NCI-H1417 (cell line): ENCODE measurements at regions not wholly inside any gene's neighbourhood (a gene's known extent, or its start where the extent isn't known, plus 50 kb on each side); places are given as distances from the start of the nearest gene placed in this dataset.
"Not testable (repeated sequence)": the region's sequence is repeated elsewhere in the genome, so short reads cannot be mapped to it uniquely, and the experiment has no call there.

Experiments used
- DNase-seq, 3 experiments: peaks; one replicate each; lab custom pipeline; 2025; lab: John Stamatoyannopoulos, UW

DNA sequence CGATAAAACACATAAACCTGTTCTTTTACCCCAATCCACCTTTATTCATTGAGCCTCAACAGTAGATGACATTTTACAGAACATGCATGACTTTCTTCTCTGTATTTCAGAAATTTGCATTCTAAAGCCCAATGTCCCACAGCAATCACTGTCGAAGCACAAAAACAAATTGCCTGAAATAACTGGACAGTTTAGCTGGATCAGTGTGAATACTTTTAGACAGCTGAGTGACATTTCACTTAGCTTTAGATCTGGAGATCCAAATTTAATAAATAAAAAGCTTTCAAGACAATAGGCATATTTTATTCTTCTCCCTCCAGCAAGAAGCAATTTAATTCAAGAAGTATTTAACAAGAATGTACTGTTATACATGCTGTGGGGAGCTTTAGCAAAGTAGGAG, 109.1 kb upstream of the FSCB start:
- no peak for DNase-seq

DNA sequence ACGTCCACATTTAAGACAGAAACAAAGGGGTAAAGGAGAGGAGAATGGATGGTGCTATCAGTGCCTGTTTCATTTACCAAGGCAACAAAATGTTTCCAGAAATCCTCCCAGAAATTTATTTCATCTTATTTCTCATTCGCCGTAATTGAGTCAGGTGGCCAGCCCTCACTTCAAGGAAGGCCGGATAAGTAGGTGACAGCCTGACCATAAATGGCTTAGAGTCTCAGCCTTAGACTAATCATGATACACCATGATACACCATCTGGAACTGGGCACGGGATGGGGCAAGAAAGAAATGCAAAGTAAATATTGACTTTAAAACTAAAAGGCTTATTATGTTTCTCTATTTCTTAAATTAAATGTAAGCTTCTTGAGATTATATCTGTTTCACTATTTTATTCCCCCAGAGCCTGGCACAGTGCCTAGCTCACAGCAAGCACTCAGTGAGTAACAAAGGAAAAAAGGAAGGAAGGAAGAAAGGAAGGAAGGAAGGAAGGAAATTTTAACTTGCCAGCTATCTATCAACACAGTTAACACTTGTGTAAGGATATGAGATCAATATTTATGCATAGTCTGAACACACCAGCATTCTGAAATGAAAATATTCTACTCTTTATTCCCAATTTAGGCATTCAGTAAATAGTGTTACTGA, 106.1 kb upstream of the FSCB start:
- DNase-seq: peak in 1 of 3 experiments; percentile 11

DNA sequence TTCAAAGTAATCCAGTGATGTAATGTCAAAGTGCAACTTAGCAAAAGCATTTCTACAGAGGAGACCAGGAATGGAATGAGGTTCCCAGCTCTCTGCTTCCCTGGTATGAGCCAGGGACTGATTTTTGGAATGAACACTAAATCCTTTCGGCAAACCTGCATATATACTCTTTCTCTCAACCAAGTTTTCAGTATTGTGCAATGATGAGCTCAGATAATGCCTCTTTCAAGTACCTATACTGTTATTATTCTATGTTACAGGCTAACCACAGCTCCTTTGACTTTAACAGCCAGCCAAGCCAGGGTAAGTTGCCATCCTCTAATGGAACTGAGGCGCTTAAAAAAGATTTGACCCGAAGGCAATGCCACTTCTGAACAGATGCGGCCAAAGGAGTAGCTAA, 104.9 kb upstream of the FSCB start:
- DNase-seq: peak in 1 of 3 experiments; percentile 71

DNA sequence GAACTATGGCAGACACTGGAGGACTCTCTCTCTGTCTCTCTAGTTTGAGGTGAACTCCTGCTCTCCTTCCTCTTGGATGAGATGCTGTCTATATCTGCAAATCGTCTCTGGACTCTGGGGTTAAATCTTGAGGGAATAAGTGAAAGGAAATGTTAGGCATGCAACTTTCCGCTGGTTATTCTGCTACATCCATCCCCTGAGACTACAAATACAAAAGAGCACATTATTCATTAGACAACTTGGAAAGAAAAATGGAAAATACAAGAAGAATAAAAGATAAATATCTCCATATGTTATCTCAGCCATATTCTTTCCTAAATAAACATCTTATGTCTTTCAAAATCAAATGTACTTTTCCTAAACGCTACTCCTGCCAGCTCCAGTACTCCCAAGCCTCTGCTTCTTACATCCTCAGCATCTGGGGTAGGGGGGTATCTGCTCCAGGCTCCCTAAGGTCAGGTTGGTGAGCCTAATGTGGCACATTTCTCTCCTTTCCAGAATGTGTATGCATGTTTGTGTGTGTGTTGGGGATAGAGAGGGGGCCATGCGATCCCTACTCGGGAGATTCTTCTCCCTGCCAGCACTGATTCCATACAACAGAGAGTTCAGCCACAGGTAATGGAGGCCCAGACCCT, 102.9 kb upstream of the FSCB start:
- DNase-seq: no peak

GRCh38 chr14:44609201-44609600, 102.1 kb upstream of the FSCB start:
- DNase-seq: no peak

- DNase-seq: no peak
Measured at GRCh38 chr14:44607701-44608100, 100.6 kb upstream of the FSCB start.

DNA sequence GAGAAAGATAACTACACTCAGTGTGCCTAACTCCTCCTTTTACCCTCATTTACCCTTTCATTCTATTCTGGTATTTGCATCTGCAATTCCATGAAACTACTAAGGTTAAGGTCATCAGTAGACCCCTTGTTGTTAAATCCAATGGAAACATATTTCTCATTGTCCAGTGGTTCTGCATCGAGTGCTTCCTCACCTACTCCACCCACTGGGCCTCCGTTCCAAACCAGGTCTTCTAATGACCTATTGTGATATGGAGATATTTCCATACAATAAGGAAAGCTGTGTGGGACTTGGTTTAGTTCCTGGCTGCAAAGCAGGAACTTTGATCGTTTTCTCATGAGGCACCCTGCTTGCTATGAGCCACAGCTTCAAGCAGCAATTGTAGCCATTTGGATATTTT, 99.5 kb upstream of the FSCB start:
- no peak for DNase-seq

DNA sequence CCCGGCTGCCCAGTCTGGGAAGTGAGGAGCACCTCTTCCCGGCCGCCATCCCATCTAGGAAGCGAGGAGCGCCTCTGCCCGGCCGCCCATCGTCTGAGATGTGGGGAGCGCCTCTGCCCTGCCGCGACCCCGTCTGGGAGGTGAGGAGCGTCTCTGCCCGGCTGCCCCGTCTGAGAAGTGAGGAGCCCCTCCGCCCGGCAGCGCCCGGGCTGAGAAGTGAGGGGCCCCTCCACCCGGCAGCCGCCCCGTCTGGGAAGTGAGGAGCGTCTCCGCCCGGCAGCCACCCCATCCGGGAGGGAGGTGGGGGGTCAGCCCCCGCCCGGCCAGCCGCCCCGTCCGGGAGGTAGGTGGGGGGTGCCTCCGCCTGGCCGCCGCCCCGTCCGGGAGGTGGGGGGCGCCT, 94.2 kb upstream of the FSCB start:
- DNase-seq: not testable (repeated sequence)

DNA sequence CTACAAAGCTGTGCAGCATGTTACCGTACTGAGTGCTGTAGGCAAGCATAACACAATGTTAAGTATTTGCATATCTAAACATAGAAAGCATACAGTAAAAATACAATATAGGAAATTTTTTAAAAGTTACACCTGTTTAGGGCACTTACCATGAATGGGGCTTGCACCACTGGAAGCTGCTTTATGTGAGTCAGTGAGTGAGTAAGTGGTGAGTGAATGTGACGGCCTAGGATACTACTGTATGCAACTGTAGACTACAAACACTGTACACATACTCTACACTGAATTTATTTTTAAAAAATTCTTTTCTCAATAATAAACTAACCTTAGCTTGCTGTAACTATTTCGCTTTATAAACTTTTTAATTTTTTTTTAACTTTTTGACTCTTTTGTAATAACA, 82.1 kb upstream of the FSCB start:
- no peak for DNase-seq

DNA sequence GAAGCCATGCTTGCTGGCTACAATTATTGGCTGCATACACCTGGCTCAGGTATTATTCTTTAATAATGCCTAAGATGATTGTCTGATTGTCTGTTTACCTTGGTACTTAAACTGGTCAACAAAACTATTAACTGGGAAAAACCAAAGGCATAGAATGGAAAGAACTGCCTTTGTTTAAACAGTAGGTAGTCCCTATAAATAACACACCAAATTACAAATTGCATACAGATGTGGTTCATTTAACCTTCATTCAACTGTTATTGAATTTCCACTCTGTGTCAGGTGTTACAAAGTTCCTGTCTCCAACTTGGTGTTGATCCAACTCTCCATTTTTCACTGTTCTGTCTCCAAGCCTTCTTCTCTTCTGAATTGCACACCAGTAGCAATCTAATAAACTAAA, 79.8 kb upstream of the FSCB start:
- DNase-seq: peak; percentile 39 to 96 (median 82)

- DNase-seq: no peak
Measured at GRCh38 chr14:44576356-44576755, 69.3 kb upstream of the FSCB start.

DNA sequence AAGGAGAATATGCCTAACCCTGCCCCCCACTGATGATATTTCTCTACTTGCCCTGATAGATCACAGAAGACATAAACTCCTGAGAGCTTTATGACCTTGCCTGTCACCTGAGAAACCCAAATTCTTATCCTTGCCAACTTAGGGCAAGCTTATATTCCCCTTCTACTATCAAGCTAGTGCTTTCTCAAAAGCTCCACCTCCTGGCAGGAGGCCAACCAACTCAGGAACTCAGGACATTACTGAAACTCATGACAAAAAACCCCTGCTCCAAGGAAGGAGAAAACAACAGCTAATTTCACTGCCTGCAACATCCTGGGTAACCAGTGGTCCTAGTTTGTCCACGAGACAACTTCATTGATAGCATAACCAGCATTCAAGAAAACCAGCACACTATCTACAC, 60.9 kb upstream of the FSCB start:
- DNase-seq: no peak

- DNase-seq: no peak
Measured at GRCh38 chr14:44565968-44566367, 58.9 kb upstream of the FSCB start.

- peak in 1 of 3 experiments; percentile 18 for DNase-seq
Measured at GRCh38 chr14:44564908-44565307, 57.8 kb upstream of the FSCB start.
